ENCODE measurements at regions not wholly inside any gene's neighbourhood (a gene's known extent, or its start where the extent isn't known, plus 50 kb on each side); places are given as distances from the start of the nearest gene placed in this dataset.

DNA sequence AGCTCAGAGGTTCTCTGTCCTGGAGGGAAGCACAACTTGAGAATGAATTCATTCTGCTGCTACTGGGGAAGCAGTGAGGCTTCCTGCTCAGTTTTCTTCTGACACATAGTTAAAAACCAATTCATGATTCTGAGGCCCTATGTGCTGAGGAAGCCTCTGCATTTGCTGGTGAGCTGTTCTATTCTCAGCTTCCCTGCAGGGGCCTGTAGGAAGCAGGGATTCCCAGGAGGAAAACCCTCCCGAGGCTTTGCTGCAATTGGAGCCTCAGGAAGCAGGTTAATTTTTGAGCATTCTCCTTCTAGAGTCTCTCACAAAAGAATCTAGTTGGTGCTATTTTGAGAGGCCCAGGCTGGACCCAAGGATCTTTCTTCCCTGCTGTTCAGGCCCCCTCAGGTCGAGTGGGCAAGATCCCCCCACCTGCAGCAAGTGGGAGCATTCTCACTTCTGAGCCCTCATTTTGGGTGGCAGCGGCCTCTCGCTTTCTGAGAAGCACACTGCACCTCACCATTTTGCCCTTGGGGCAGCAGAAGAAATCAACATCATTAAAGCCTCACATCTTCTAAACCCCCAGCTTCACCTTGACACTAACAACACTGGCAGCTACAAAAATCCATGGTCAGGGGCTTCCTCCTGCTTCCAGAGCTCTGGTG lies 197.5 kb upstream of the TSC22D2 start:
- ATAC-seq (no peak), DNase-seq (ENCODE audit: missing footprints) (no peak)
- intact Hi-C loops (cut with DNase I): no loop called here

DNA sequence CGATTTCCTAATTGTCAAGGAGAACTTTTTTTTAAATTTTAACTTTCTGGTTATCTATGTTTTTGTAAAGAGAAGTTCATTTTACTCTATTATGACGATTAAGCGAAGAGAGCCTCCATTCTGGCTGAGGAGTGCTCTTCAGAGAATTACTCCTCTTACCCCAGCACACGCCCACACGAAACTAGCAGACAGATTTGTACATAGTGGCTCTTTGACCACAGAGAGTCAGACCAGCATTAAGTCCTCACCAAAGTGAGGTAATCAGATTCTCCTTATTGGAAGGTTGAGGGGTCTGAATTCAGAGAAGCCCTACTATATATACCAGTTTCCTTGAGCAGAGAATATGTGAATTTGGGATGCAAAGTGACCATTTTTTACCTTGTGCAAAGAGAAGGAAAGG lies 204.8 kb upstream of the TSC22D2 start:
- DNase-seq (ENCODE audit: missing footprints) (no peak), ATAC-seq (no peak)
- intact Hi-C loops (cut with DNase I): no loop called here

GRCh38 chr3:150202711-150203110 lies 205.4 kb upstream of the TSC22D2 start:
- intact Hi-C loops (cut with DNase I): no loop called here
- ATAC-seq (no peak), DNase-seq (ENCODE audit: missing footprints) (no peak)

DNA sequence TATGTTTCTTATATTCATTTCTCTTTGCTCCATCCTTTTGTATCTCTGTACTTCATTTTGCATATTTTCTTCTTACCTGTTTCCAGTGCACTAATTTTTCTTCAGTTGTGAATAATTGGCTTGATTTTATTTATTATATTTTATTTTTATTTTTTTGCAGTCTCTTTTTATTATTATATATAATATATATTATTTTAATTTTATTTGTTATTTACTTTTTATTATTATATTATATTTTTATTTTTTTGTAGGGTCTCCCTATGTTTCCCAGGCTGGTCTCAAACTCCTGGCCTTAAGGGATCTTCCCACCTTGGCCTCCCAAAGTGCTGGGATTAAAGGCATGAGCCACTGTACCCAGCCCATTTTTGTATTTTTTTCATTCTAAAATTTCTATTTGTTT lies 213.1 kb upstream of the TSC22D2 start:
- no peak for ATAC-seq
- DNase-seq (ENCODE audit: missing footprints): no peak
- intact Hi-C loops (cut with DNase I): no loop called here

DNA sequence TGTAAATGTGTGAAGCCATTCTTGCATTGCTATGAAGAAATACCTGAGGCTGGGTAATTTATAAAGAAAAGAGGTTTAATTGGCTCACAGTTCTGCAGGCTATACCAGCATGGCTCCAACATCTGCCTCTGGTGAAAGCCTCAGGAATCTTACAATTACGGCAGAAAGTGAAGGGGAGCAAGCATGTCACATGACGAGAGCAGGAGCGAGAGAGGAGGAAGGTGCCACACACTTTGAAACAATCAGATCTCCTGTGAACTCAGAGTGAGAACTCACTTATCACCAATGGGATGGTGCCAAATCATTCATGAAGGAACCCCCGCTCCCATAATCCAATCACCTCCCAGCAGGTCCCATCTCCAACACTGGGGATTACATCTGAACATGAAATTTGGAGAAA lies 213.6 kb upstream of the TSC22D2 start:
- intact Hi-C loops (cut with DNase I): no loop called here
- DNase-seq (ENCODE audit: missing footprints): no peak
- no peak for ATAC-seq

GRCh38 chr3:150184426-150185071 lies 213.9 kb upstream of the PFN2 start:
- intact Hi-C loops (cut with DNase I): loop anchor here (1.0 to 10.0 kb wide), 2 partner anchors 215 to 250 kb away; no protein-coding TSS in a partner anchor
- DNase-seq (ENCODE audit: missing footprints): no peak
- no peak for ATAC-seq

DNA sequence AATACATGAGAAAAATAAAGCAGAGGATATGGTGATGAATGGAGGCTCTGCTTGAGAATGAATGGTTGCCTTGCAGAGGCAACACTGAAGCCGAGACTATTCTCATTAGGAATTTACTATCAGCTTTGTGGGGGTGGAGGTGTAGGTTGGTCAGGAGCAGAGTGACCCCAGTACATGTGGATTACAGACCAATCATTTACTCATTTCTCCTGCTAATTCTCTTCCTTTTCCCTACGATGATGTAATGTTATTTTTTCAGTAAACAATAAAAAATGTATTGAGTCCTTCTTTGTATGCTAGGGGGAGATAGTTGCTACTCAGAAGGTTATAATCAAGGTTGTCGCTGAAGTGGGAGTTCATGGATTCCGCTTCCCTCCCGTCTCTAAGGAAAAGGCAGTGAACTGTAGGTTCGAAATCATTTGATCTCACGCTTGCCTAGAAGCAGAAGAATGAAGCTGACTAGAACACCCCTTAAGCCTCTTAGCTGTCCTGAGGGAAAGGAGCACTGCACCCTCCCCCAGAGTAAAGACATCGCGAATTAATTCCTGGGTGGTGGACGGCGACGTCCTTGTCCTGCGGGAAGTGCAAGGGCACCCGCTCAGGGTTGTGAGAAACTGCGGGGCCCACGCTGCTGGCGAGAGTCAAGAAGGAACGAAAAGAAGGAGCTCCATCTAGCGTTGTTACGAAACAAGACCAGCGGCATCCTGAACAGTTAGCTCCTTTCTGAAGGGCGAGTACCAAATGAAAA lies 213.2 kb upstream of the PFN2 start:
- peak; percentile 73 for DNase-seq (ENCODE audit: missing footprints)
- intact Hi-C loops (cut with DNase I): loop anchor here (1.0 to 10.0 kb wide), 2 partner anchors 215 to 249 kb away; no protein-coding TSS in a partner anchor
- ATAC-seq: peak; percentile 89

GRCh38 chr3:150180334-150180733 lies 209.6 kb upstream of the PFN2 start:
- no peak for ATAC-seq
- intact Hi-C loops (cut with DNase I): loop anchor here (10.0 kb wide), 1 partner anchor 246 kb away; no protein-coding TSS in a partner anchor
- DNase-seq (ENCODE audit: missing footprints): no peak

DNA sequence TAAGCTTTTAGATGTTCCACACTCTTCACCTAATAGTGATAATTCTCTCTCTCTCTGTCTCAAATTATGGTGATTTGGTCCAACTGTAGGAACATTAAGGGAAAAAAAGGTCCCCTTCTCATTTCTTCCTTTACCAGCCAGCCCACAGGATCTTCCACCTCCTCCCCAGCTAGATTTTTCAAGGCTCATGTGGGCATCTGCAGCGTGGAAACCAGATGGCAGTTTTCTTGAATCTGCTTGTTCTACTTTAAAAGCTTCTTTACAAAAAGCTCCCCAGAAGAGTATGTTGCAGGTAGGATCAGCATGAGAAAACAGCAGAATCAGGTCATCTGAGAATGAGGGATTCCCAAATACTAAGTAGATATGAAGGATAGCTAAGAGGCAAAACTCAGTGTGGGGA lies 208.6 kb upstream of the PFN2 start:
- intact Hi-C loops (cut with DNase I): no loop called here
- no peak for DNase-seq (ENCODE audit: missing footprints)
- ATAC-seq: no peak

DNA sequence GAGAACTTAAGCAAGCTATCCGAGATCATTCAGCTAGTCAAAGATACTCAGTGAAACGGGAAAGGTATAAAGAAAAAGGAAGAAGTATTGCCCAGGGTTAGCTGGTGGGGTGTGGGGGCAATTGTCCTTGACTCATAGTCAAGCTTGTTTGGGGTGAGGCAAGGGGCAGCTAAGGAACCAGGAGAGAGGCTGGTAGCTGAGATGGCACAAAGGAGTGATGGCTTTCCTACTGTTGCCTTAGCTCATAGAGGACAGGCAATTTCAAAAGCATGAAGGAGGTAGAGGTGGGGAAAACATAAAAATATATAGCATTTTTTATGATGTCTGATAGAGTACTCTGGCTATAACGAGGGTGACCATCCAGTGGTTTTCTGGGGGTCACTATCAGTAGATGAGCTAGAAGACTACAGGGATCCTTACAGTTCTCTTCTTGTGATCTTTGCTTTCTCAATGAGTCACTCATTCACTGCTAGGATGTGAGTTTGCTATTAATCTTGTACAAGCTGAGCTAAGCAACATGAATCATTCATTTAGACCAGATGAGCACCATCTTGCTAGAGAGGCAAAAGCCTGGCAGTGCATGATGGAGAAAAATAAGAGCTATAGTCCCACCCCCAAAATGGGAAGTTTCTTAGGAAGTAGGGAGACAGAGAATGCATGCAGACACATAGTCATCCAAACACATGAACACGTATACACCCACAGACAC lies 207.1 kb upstream of the PFN2 start:
- ATAC-seq (no peak), DNase-seq (ENCODE audit: missing footprints) (no peak)
- intact Hi-C loops (cut with DNase I): no loop called here

- DNase-seq (ENCODE audit: missing footprints) (no peak), ATAC-seq (no peak)
- intact Hi-C loops (cut with DNase I): no loop called here
Measured at GRCh38 chr3:150174179-150174578, 203.5 kb upstream of the PFN2 start.

DNA sequence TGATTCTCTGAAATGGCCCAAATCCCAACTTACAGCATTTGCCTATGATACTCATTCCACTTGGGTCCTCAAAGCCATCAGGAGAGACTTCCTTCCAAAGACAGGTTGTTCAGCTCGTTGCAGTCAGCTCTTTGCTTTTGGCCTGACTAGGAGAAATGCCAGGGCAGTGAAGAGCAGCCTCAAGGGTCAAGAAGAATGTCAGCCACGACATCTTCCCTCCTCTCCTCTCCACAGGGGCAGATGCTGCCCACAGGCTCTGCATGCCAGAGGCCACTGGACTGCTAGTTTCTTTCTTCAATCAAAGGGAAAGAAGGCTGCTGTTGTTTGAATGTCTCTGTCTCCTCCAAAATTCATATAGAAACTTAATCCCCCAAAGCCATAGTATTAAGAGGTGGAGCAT lies 201.7 kb upstream of the PFN2 start:
- intact Hi-C loops (cut with DNase I): no loop called here
- ATAC-seq (no peak), DNase-seq (ENCODE audit: missing footprints) (no peak)

GRCh38 chr3:150170852-150171520 lies 200.3 kb upstream of the PFN2 start:
- intact Hi-C loops (cut with DNase I): no loop called here
- no peak for ATAC-seq
- DNase-seq (ENCODE audit: missing footprints): no peak

- intact Hi-C loops (cut with DNase I): loop anchor here (5.0 kb wide), 1 partner anchor 197 kb away; the partner anchor contains the start of gene PFN2
- no peak for DNase-seq (ENCODE audit: missing footprints)
Measured at GRCh38 chr3:150169330-150169940, 198.7 kb upstream of the PFN2 start.

GRCh38 chr3:150168698-150169097 lies 198.0 kb upstream of the PFN2 start:
- ATAC-seq (peak; percentile 88), DNase-seq (ENCODE audit: missing footprints) (no peak)
- intact Hi-C loops (cut with DNase I): loop anchor here (5.0 kb wide), 1 partner anchor 196 kb away; the partner anchor contains the start of gene PFN2

More at GRCh38 chr3:150169330-150169940, 198.7 kb upstream of the PFN2 start:
- ATAC-seq: peak; percentile 40

GRCh38 chr3:150165396-150166094 lies 194.8 kb upstream of the PFN2 start:
- intact Hi-C loops (cut with DNase I): loop anchor here (5.0 kb wide), 1 partner anchor 193 kb away; the partner anchor contains the start of gene PFN2
- ATAC-seq (no peak), DNase-seq (ENCODE audit: missing footprints) (no peak)

GRCh38 chr3:150161011-150161410 lies 190.3 kb upstream of the PFN2 start:
- intact Hi-C loops (cut with DNase I): no loop called here
- ATAC-seq: no peak
- DNase-seq (ENCODE audit: missing footprints): no peak
